Right kidney (tissue), 1 donor: ENCODE measurements at regions not wholly inside any gene's neighbourhood (a gene's known extent, or its start where the extent isn't known, plus 50 kb on each side); places are given as distances from the start of the nearest gene placed in this dataset.

ENCODE experiments used
- DNase-seq: peaks from one replicate; pipeline ENCODE4 v3.0.0-alpha.2; 2016

DNA sequence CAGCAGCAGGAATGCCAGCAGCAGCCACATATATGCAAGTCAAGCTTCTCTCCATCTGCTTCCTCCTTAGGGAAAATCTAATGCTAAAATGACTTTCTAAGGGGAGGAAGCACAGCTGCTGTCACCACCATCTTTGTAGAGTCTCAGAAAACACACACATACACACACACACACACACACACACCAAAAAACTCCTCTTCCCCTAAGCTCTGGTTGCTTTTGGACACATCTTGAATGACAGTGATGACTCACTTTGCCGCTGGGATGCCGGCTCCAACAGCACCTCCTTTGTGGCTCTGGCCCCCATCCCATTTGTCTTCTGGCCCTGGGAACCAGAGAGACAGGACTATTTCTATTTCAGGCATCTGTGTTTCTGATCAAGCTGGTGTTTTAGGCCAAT lies 124.8 kb upstream of the GOLIM4 start:
- DNase-seq, result no peak

DNA sequence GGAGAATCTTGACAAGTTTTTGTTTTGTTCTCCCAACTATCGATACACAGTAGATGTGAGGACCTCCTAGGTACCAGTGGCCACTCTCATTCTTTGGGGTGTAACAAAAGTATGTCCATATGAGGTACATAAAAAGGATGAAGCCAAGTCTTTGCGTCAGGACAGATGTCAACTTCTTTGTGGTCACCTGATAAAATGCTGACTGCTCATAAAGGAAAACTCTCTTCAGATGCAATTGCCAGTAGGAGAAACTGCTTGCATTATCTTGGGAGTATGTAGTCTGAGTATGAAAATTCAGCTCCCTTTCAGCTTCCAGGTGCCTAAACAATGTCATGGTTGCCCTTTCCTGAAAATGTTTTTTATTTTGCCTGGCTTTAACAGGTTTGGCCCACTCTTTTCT lies 123.8 kb upstream of the GOLIM4 start:
- no peak for DNase-seq

DNA sequence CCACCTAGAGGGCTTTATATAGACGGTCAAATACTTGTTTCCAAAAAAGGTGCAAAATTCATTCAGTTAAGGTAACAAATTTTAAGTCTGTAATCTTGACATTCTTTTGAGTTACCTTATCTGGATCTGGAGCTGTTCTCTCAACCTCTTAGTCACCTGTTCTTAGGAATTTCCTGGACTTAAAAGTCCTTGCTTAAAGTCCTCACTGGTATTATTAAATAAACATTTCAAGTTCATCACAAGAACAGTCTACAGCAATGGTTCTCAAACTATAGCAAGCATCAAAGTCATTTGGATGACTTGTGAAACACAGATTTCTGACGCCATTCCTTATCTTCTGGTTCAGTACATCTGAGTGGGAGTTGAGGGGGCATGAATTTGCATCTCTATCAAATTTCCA lies 122.9 kb upstream of the GOLIM4 start:
- DNase-seq, result no peak

GRCh38 chr3:168216851-168217250 lies 121.1 kb upstream of the GOLIM4 start:
- no peak for DNase-seq

DNA sequence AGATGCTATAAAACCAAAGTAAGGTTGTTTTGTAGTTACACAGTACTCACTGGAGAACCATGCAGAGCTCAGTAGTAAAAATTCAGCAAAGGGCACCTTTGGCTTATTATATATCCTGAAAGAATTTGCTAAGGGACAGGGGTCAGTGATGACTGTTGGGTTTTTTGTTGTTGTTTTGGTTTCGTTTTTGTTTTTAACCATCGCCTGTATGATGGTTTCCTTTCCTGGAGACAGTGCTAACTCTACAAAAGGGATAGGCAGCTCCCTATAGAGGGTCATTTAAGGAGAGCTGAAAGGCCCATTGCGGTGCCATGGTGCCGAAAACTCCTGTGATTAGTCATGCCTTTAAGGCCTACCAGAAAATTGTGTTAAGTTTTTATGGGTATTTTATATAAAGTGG lies 118.2 kb upstream of the GOLIM4 start:
- no peak for DNase-seq

DNA sequence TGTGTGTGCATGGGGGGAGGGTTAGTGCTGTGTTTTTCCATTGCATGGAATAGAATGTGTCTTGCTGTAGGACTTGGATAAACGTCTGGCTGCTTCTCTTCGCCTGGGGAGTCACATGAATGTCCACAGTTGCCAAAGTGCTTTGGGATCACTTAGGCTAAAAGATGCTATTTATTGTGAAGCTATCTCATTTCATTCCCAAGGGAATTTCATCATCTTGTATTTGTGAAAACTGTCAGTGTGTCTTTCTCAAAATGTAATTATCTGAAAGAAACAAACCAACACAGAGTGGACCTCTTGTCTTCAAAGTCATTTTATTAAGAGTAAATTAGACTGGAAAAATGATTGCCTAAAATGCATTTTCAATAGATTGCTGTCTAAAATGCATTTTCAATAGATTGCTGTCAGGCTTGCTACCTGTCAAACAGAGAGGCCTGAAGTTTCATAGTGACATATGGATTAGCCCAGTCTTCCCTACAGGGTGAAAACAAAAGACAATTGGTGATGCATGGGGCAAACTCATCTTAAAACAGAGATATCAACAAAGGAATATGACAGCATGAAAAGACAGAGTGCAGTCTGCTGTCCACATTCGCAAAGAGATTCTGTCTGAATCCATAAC lies 117.1 kb upstream of the GOLIM4 start:
- no peak for DNase-seq

DNA sequence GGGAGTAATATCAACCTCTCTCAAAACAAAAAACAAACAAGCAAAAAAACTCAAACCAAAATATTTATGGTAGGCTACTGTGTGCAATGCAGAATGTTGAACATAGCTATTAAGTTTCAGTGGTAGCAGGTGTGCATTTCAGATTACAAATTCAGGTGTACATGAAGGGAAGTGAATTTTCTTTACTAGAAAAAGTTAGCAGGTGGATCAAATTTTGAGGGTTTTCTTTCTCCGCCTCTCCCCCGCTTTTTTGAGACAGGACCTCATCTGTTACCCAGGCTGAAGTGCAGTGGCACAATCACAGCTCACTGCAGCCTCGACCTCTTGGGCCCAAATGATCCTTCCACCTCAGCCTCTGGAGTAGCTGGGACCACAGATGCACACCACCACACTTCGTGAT lies 109.7 kb upstream of the GOLIM4 start:
- no peak for DNase-seq

DNA sequence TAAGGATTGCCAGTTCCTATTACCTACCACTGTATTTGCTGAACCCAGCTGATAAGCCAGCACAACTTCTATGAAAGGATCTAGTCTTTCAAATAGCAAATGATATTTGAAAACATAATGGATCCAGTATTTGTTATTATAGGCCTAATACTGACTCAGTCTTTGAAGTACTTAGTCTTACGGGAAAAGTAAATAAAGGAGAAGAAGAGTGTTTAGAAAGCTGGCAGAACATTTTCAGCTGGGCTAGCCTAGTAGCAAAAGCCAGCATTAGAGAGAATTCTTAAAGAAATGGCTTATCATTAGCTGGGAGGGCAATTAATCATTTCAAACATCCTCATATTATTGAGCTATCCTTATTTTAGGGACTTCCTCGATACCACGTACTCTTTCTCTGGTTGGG lies 101.4 kb upstream of the GOLIM4 start:
- DNase-seq, result no peak

DNA sequence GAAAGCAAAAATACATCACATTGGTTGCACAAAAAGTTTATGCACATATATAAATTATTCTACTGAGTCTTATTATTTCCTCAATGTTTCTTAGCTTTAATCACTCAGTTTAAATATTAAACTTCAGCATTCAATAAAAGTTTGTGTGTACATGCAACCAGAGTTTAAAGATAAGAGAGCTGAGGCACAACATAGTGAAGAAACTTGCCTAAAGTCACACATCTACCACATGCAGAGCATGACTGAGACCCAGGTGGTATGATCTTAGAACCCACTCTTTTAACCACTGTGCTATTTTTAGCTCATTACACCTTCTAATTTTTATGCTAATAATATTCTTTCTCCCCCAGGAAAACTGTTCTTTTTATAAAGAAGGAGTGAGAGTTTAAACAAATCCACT lies 96.1 kb upstream of the GOLIM4 start:
- no peak for DNase-seq

- no peak for DNase-seq
These were observed 91.5 kb upstream of the GOLIM4 start for GRCh38 chr3:168187233-168187632.

DNA sequence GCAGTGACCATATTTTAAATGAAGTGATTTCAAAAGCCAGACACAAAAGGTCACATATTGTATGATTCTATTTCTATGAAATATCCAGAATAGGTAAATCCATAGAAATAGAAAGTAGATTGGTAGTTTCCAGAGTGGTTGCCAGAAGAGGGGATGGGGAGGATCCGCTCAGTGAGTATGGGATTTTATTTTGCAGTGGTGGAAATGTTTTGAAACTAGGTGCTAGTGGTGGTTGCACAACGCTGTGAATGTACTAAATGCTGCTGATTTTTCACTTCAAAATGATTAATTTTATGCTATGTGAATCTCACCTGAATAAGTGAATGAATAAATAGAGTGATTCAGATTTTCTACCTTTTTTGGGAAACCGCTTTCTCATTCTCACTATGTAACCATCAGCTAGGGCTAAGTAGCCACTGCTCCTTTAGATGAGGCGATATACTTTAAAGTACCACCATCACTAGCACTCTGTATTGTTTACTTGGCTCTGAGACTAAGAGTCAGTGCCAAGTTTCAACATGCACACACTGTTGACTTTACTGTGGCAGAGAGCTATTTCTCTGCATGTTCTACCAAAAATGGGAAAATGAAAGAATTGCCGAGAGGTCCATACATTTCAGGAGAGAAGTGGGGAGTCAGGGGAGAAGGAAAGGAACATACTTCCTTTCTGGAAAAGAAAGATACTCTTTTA lies 90.7 kb upstream of the GOLIM4 start:
- DNase-seq, result no peak

GRCh38 chr3:168183774-168184173 lies 88.0 kb upstream of the GOLIM4 start:
- no peak for DNase-seq

DNA sequence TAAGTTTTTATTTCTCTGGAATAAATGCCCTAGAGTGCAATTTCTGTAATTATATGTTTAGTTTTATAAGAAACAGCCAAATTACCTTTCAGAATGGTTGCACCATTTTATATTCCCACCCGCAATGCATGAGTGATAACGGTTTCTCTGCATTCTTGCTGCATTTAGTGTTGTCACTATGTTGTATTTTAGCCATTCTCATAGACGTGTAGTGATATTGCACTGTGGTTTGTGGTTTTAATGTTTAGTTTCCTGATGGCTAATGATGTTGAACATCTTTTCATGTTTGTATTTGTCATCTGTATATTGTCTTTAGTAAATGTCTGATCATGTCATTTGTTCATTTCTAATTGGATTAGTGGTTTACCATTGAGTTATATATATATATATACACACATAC lies 73.0 kb upstream of the GOLIM4 start:
- no peak for DNase-seq

DNA sequence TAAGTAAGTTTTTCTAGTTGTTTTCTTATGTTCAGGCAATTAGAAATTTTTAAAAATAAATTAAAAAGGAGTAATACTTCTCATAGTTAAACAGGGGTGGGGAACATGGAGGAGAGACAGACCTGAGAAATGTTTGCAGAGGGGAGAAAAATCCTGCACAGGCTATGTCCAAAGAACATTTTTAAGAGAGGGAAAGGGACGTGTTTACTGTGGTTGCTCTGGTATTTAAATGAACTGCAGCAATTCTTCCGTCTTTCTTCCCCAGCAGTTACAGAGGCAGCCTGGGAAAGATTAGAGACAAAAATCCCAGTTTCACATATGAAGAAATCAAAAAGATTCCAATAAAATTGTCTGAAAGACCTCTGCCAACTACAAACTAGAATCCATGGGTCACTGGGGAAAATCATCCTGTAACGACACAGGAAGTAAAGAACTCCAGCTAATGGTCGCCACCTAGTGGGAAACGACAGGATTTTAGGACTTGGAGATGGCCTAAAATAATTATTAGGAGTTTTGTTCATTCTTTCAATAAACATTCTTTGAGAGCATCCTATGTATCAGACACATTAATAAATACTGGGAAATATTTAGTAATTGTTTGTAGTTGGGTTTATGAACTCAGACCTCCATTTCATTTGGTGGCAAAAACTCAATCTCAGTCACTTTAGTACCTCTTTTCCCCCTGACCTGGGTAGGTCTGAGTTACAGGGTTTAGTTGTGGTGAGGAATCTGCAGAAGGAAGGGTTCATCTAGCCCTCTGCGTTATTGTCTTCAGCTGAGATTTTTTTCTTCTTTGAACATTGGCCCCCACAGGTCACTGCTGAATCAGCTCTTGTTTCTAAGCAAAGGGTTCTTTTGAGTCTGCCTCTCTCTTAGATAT lies 69.9 kb upstream of the GOLIM4 start:
- peak; percentile 31 for DNase-seq

DNA sequence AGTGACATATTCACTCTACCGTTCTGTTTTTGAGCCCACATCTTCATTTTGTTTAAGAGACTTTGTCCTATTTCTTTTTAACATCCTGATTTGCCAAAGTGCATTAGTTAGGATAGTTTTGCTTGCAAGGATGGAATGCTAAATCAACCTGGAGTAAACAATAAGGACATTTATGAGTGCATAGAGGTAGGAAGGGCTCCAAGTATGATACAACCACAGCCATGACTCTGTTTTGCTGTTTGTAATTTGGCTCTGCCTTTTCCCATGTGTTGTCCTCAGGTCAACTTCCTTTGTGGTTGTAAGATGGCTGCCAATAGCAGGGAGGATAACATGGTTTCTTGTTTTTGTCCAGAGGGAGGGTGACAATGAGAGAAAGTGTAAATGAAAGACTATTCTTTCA lies 66.4 kb upstream of the GOLIM4 start:
- no peak for DNase-seq

GRCh38 chr3:168161696-168162095 lies 66.0 kb upstream of the GOLIM4 start:
- no peak for DNase-seq

- DNase-seq, result no peak
These were observed 62.2 kb upstream of the GOLIM4 start for GRCh38 chr3:168157903-168158302.

DNA sequence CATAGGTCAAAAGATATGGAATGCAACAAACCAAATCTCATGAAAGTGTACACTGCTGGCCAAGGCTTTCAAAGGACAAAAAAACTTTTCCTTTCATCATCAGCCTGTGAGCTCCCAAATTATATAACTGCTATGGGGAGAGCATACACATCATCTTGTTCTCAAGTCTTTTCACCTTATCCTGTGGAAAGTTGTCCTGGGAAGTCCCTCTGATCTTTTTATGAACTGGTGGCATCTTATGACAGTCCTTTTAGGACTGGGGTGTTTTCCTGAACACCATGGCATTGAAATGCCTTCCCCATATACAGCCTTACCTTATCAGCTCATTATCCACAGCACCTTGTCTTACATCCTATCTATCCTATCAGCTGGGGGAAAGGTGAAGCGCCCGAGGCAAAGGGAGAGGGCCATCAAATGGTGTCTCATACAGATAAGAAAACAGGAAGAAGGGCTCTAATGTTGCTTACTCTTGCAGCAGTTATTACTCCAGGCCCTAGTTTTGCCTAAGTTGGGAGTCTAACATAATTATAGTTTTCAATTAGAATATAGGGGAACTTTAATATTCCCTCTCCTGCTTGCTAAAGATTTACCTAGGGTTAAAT lies 61.5 kb upstream of the GOLIM4 start:
- no peak for DNase-seq

- no peak for DNase-seq
These were observed 60.8 kb upstream of the GOLIM4 start for GRCh38 chr3:168156479-168156878.

DNA sequence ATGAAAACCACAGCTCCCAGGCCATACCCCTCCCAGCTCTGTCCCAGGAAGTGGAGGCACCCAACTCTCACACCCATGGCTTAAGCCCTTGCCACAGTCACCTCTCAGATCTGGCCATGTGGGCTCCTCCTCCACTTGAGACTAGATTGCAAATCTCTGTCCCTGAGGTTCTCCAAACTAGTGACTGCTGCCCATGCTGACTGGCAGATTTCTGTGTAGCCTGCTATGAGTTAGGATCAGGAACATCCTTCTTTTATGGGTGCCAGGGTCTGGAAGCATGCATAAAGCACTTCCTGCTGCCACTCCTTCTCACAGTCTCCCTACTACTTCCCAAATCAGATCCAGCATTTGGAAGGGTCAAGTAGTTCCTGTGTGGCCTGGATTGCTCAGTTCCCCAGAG lies 59.6 kb upstream of the GOLIM4 start:
- DNase-seq, result no peak

DNA sequence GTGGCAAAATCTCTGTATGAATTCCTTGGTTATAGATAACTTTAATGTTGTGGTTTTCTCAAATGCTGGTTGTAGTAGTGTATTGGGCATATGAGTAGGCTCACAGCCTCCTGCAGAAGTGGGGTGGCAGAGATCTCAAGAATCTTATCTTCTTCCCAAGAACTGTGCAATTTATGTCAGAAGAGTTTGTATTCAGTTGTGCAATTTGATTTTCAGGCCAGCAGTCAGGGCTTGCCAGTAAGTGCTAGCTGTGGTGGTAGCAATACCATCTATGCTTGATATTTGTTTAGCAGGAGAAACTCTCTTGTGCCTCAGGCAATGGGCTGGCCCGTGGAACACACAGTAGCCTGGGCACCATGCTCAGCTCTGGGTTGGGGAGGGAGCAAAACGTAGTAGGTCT lies 58.4 kb upstream of the GOLIM4 start:
- DNase-seq, result no peak

GRCh38 chr3:168152149-168152548 lies 56.4 kb upstream of the GOLIM4 start:
- no peak for DNase-seq
